ENCODE measurements at regions not wholly inside any gene's neighbourhood (a gene's known extent, or its start where the extent isn't known, plus 50 kb on each side); places are given as distances from the start of the nearest gene placed in this dataset.

DNA sequence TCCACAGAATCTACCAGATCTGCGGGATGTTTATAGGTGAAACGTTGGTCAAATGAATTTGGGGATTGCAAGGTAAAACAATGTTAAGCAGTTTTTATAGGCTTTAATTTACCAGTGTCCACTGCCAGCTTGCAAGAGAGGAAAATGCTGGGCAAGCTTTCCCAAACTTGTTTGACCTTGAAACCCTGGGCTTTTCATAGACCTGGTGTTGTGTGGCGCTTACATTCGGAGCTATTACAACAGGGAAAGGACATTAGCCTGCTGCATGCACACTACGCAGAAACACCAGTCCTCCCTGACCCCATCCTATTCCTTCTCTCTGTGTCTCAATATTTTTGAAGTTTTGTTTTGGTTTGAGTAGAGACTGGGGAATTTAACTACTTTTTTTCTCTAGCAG lies 59.6 kb upstream of the AGPS start:
- no peak for TF ChIP-seq CTCF (IDR thresholded peaks at IDR 0.05 in 2 of 3, conservative IDR thresholded peaks at IDR 0.05 in 1 of 3; ENCODE audit: control insufficient read depth in 2 of 3, extremely low read depth in 1 of 3, insufficient read depth in 1 of 3, low read depth in 3 of 3, low read length in 3 of 3)
- no peak for TF ChIP-seq SMC3 (IDR thresholded peaks at IDR 0.05; ENCODE audit: borderline replicate concordance, low read length)
- TF ChIP-seq TARDBP (IDR thresholded peaks at IDR 0.05; ENCODE audit: borderline replicate concordance): no peak
- TF ChIP-seq POLR2AphosphoS5 (IDR thresholded peaks at IDR 0.05; ENCODE audit: low read length): no peak
- no peak for TF ChIP-seq ZNF24 (IDR thresholded peaks at IDR 0.05)
- no peak for TF ChIP-seq FOXM1 (IDR thresholded peaks at IDR 0.05; ENCODE audit: low read depth, low read length)
- TF ChIP-seq POLR2A (IDR thresholded peaks at IDR 0.05; ENCODE audit: low read depth, low read length): no peak
